OCI-LY3 (cell line): ENCODE measurements at regions not wholly inside any gene's neighbourhood (a gene's known extent, or its start where the extent isn't known, plus 50 kb on each side); places are given as distances from the start of the nearest gene placed in this dataset.

ENCODE experiments used
- H2AFZ ChIP-seq: fragments of 200-600, 300-600 bp; shearing (Covaris generic); 2 replicates; pipeline ENCODE4 v1.6.0; 2014; ENCODE audit warnings: antibody characterized with exemption, low read depth, low read length
- H3K27ac ChIP-seq: fragments of 200-600, 300-600 bp; sonication (generic); 2 replicates; pipeline ENCODE4 v1.5.1; 2014; ENCODE audit warnings: mild to moderate bottlenecking, low read length, moderate library complexity, mixed read lengths
- H3K27me3 ChIP-seq: fragments of 200-600, 300-600 bp; sonication (generic); 2 replicates; pipeline ENCODE4 v1.6.1; 2014; ENCODE audit warnings: low read depth, low read length, mixed read lengths
- H3K36me3 ChIP-seq: fragments of 200-600, 300-600 bp; sonication (generic); replicated peaks from 2 replicates; pipeline ENCODE3; 2014; ENCODE audit warnings: low read depth, low read length, mixed read lengths
- H3K4me1 ChIP-seq: fragments of 300-600, 200-600 bp; sonication (generic); 2 replicates; pipeline ENCODE4 v1.6.1; 2014; ENCODE audit warnings: low read length, mixed read lengths
- H3K4me2 ChIP-seq: fragments of 200-600, 300-600 bp; sonication (generic); 2 replicates; pipeline ENCODE4 v1.6.1; 2014; ENCODE audit warnings: low read length, mixed read lengths
- H3K4me3 ChIP-seq: fragments of 300-600, 200-600 bp; sonication (generic); 2 replicates; pipeline ENCODE4 v1.5.1; 2014; ENCODE audit warnings: antibody characterized with exemption, mild to moderate bottlenecking, low read length, moderate library complexity
- H3K79me2 ChIP-seq: fragments of 300-600, 200-600 bp; shearing (Covaris generic); 2 replicates; pipeline ENCODE4 v1.6.1; 2014; ENCODE audit warnings: mild to moderate bottlenecking, low read length, mixed read lengths
- H3K9ac ChIP-seq: fragments of 300-600, 200-600 bp; shearing (Covaris generic); 2 replicates; pipeline ENCODE4 v1.6.0; 2014; ENCODE audit warnings: mild to moderate bottlenecking, low read length, moderate library complexity
- H3K9me3 ChIP-seq: fragments of 200-600, 300-600 bp; shearing (Covaris generic); 2 replicates; pipeline ENCODE4 v1.6.1; 2014; ENCODE audit warnings: low read length, mixed read lengths; ENCODE audit not compliant: insufficient read depth
- H4K20me1 ChIP-seq: fragments of 200-600, 300-600 bp; sonication (generic); 2 replicates; pipeline ENCODE4 v1.6.1; 2016; ENCODE audit warnings: low read length, mixed read lengths; ENCODE audit not compliant: insufficient read depth
- CTCF ChIP-seq: fragments of 200-600, 300-600 bp; sonication (generic); IDR thresholded peaks from 2 replicates; pipeline ENCODE4 v1.5.1; 2014; ENCODE audit warnings: antibody characterized with exemption, low read length, low read depth
- EZH2phosphoT487 ChIP-seq: fragments of 200-600 bp; shearing (Covaris generic); IDR thresholded peaks from 2 replicates; pipeline ENCODE4 v1.6.1; 2018; ENCODE audit warnings: antibody characterized with exemption, mixed run types, low read depth

- Histone ChIP-seq H3K36me3 (no peaks in the 10 kb centered on the region), H3K4me2 (no peak overlapping the region), H3K27me3 (no peaks in the 10 kb centered on the region), H3K9me3 (no peaks in the 10 kb centered on the region), H3K9ac (no peak overlapping the region), H3K4me3 (no peak overlapping the region), H3K27ac (no peak overlapping the region), H3K79me2 (no peaks in the 10 kb centered on the region), H4K20me1 (no peaks in the 10 kb centered on the region), H3K4me1 (no peaks in the 10 kb centered on the region), H2AFZ (no peak overlapping the region)
- TF ChIP-seq CTCF (no peak), EZH2phosphoT487 (no peak)
Measured at GRCh38 chr7:47095946-47096345, 486.0 kb downstream of the TNS3 start.

- no peak overlapping the region for H3K4me3 ChIP-seq
- H3K9ac ChIP-seq = no peak overlapping the region
- no peaks in the 10 kb centered on the region for H3K9me3 ChIP-seq
- H2AFZ ChIP-seq = no peak overlapping the region
- TF ChIP-seq EZH2phosphoT487 (no peak), CTCF (no peak)
- no peaks in the 10 kb centered on the region for H4K20me1 ChIP-seq
- no peaks in the 10 kb centered on the region for H3K79me2 ChIP-seq
- H3K27ac ChIP-seq = no peak overlapping the region
- no peaks in the 10 kb centered on the region for H3K27me3 ChIP-seq
- no peaks in the 10 kb centered on the region for H3K4me1 ChIP-seq
- no peaks in the 10 kb centered on the region for H3K36me3 ChIP-seq
- no peak overlapping the region for H3K4me2 ChIP-seq
Measured at GRCh38 chr7:47094462-47094861, 487.4 kb downstream of the TNS3 start.

GRCh38 chr7:47093320-47094234 is 488.3 kb downstream of the TNS3 start:
- no peak overlapping the region for H2AFZ ChIP-seq
- no peak overlapping the region for H3K4me2 ChIP-seq
- no peak for TF ChIP-seq EZH2phosphoT487
- no peak for TF ChIP-seq CTCF

GRCh38 chr7:47092336-47092735 is 489.6 kb downstream of the TNS3 start:
- no peak overlapping the region for H3K27ac ChIP-seq
- H3K4me2 ChIP-seq = no peak overlapping the region
- H4K20me1 ChIP-seq = no peaks in the 10 kb centered on the region
- H3K27me3 ChIP-seq = no peaks in the 10 kb centered on the region
- H3K79me2 ChIP-seq = no peaks in the 10 kb centered on the region
- no peak overlapping the region for H3K9ac ChIP-seq
- H2AFZ ChIP-seq = no peak overlapping the region
- H3K9me3 ChIP-seq = no peaks in the 10 kb centered on the region
- no peaks in the 10 kb centered on the region for H3K4me1 ChIP-seq
- no peak overlapping the region for H3K4me3 ChIP-seq
- no peak for TF ChIP-seq EZH2phosphoT487
- TF ChIP-seq CTCF = no peak
- H3K36me3 ChIP-seq = no peaks in the 10 kb centered on the region

More at GRCh38 chr7:47093320-47094234, 488.3 kb downstream of the TNS3 start:
- no peaks in the 10 kb centered on the region for H3K27me3 ChIP-seq
- H3K4me3 ChIP-seq = no peak overlapping the region
- no peak overlapping the region for H3K27ac ChIP-seq
- no peaks in the 10 kb centered on the region for H3K36me3 ChIP-seq
- H3K9me3 ChIP-seq = no peaks in the 10 kb centered on the region
- no peaks in the 10 kb centered on the region for H4K20me1 ChIP-seq
- no peaks in the 10 kb centered on the region for H3K79me2 ChIP-seq
- H3K9ac ChIP-seq = no peak overlapping the region
- no peaks in the 10 kb centered on the region for H3K4me1 ChIP-seq
